ENCODE measurements at regions not wholly inside any gene's neighbourhood (a gene's known extent, or its start where the extent isn't known, plus 50 kb on each side); places are given as distances from the start of the nearest gene placed in this dataset.

DNA sequence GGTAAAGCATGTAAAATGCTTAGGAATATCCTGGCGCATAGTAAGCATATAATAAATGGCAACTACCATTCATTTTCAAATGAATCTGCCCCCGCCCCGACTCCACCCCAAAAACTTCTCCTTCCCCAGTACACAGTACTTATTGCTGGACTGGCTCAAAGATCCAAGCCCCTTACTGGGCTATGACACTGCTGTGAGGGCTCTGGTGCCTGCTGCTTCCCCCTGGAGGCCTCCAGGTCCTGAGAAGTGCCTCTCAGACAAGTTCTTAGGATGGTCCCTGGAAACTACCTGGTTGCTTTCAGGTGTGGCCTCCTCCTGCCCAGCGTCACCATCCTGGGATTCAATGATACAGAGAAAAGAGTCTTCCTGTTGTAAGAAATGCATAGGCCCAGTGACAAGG is 190.6 kb upstream of the NTM start:
- TF ChIP-seq, protein P1, sequence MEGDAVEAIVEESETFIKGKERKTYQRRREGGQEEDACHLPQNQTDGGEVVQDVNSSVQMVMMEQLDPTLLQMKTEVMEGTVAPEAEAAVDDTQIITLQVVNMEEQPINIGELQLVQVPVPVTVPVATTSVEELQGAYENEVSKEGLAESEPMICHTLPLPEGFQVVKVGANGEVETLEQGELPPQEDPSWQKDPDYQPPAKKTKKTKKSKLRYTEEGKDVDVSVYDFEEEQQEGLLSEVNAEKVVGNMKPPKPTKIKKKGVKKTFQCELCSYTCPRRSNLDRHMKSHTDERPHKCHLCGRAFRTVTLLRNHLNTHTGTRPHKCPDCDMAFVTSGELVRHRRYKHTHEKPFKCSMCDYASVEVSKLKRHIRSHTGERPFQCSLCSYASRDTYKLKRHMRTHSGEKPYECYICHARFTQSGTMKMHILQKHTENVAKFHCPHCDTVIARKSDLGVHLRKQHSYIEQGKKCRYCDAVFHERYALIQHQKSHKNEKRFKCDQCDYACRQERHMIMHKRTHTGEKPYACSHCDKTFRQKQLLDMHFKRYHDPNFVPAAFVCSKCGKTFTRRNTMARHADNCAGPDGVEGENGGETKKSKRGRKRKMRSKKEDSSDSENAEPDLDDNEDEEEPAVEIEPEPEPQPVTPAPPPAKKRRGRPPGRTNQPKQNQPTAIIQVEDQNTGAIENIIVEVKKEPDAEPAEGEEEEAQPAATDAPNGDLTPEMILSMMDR (IDR thresholded peaks at IDR 0.05) = no peak
- TF ChIP-seq POLR2A (IDR thresholded peaks at IDR 0.05) = no peak

All from prostate gland (tissue), 2 donors.